ENCODE measurements at regions not wholly inside any gene's neighbourhood (a gene's known extent, or its start where the extent isn't known, plus 50 kb on each side); places are given as distances from the start of the nearest gene placed in this dataset.

GRCh38 chr3:104796556-104796955, 570.2 kb upstream of the ALCAM start:
- Histone ChIP-seq H3K9me3 (ENCODE audit: control insufficient read depth in 2 of 2, low read length in 2 of 2) (no peaks in the 10 kb centered on the region), H3K9ac (ENCODE audit: low read depth in 1 of 2, low read length in 2 of 2) (no peak overlapping the region), H3K27me3 (ENCODE audit: control insufficient read depth in 2 of 2, insufficient read depth in 2 of 2, low read length in 2 of 2) (no peaks in the 10 kb centered on the region), H3K4me1 (ENCODE audit: control insufficient read depth in 2 of 2, insufficient read depth in 2 of 2, low read length in 2 of 2) (no peaks in the 10 kb centered on the region), H3K36me3 (ENCODE audit: control insufficient read depth in 2 of 2, insufficient read depth in 2 of 2, low read length in 2 of 2) (no peaks in the 10 kb centered on the region), H3K27ac (ENCODE audit: low read depth in 2 of 2, low read length in 2 of 2) (no peak overlapping the region), H3K4me3 (ENCODE audit: low read length in 2 of 2) (no peak overlapping the region)

- H3K9ac ChIP-seq (ENCODE audit: low read depth in 1 of 2, low read length in 2 of 2) = no peak overlapping the region
- H3K4me1 ChIP-seq (ENCODE audit: control insufficient read depth in 2 of 2, insufficient read depth in 2 of 2, low read length in 2 of 2) = no peaks in the 10 kb centered on the region
- no peak overlapping the region for H3K4me3 ChIP-seq (ENCODE audit: low read length in 2 of 2)
- no peak overlapping the region for H3K27ac ChIP-seq (ENCODE audit: low read depth in 2 of 2, low read length in 2 of 2)
- H3K27me3 ChIP-seq (ENCODE audit: control insufficient read depth in 2 of 2, insufficient read depth in 2 of 2, low read length in 2 of 2) = no peaks in the 10 kb centered on the region
- no peaks in the 10 kb centered on the region for H3K9me3 ChIP-seq (ENCODE audit: control insufficient read depth in 2 of 2, low read length in 2 of 2)
- no peaks in the 10 kb centered on the region for H3K36me3 ChIP-seq (ENCODE audit: control insufficient read depth in 2 of 2, insufficient read depth in 2 of 2, low read length in 2 of 2)
Measured at GRCh38 chr3:104805042-104805441, 561.7 kb upstream of the ALCAM start.

GRCh38 chr3:104805508-104805907, 561.2 kb upstream of the ALCAM start:
- Histone ChIP-seq H3K9ac (ENCODE audit: low read depth in 1 of 2, low read length in 2 of 2) (no peak overlapping the region), H3K36me3 (ENCODE audit: control insufficient read depth in 2 of 2, insufficient read depth in 2 of 2, low read length in 2 of 2) (no peaks in the 10 kb centered on the region), H3K9me3 (ENCODE audit: control insufficient read depth in 2 of 2, low read length in 2 of 2) (no peaks in the 10 kb centered on the region), H3K27me3 (ENCODE audit: control insufficient read depth in 2 of 2, insufficient read depth in 2 of 2, low read length in 2 of 2) (no peaks in the 10 kb centered on the region), H3K4me1 (ENCODE audit: control insufficient read depth in 2 of 2, insufficient read depth in 2 of 2, low read length in 2 of 2) (no peaks in the 10 kb centered on the region), H3K4me3 (ENCODE audit: low read length in 2 of 2) (no peak overlapping the region), H3K27ac (ENCODE audit: low read depth in 2 of 2, low read length in 2 of 2) (no peak overlapping the region)

- H3K4me1 ChIP-seq (ENCODE audit: control insufficient read depth in 2 of 2, insufficient read depth in 2 of 2, low read length in 2 of 2) = no peaks in the 10 kb centered on the region
- no peak overlapping the region for H3K9ac ChIP-seq (ENCODE audit: low read depth in 1 of 2, low read length in 2 of 2)
- H3K4me3 ChIP-seq (ENCODE audit: low read length in 2 of 2) = no peak overlapping the region
- H3K27ac ChIP-seq (ENCODE audit: low read depth in 2 of 2, low read length in 2 of 2) = no peak overlapping the region
- H3K9me3 ChIP-seq (ENCODE audit: control insufficient read depth in 2 of 2, low read length in 2 of 2) = no peaks in the 10 kb centered on the region
- no peaks in the 10 kb centered on the region for H3K27me3 ChIP-seq (ENCODE audit: control insufficient read depth in 2 of 2, insufficient read depth in 2 of 2, low read length in 2 of 2)
- H3K36me3 ChIP-seq (ENCODE audit: control insufficient read depth in 2 of 2, insufficient read depth in 2 of 2, low read length in 2 of 2) = no peaks in the 10 kb centered on the region
Measured at GRCh38 chr3:104810896-104811295, 555.8 kb upstream of the ALCAM start.

GRCh38 chr3:104816008-104816407, 550.7 kb upstream of the ALCAM start:
- no peaks in the 10 kb centered on the region for H3K36me3 ChIP-seq (ENCODE audit: control insufficient read depth in 2 of 2, insufficient read depth in 2 of 2, low read length in 2 of 2)
- no peak overlapping the region for H3K4me3 ChIP-seq (ENCODE audit: low read length in 2 of 2)
- no peaks in the 10 kb centered on the region for H3K4me1 ChIP-seq (ENCODE audit: control insufficient read depth in 2 of 2, insufficient read depth in 2 of 2, low read length in 2 of 2)
- H3K9ac ChIP-seq (ENCODE audit: low read depth in 1 of 2, low read length in 2 of 2) = no peak overlapping the region
- H3K27ac ChIP-seq (ENCODE audit: low read depth in 2 of 2, low read length in 2 of 2) = no peak overlapping the region
- no peaks in the 10 kb centered on the region for H3K27me3 ChIP-seq (ENCODE audit: control insufficient read depth in 2 of 2, insufficient read depth in 2 of 2, low read length in 2 of 2)
- no peaks in the 10 kb centered on the region for H3K9me3 ChIP-seq (ENCODE audit: control insufficient read depth in 2 of 2, low read length in 2 of 2)

- no peak overlapping the region for H3K9ac ChIP-seq (ENCODE audit: low read depth in 1 of 2, low read length in 2 of 2)
- H3K27ac ChIP-seq (ENCODE audit: low read depth in 2 of 2, low read length in 2 of 2) = no peak overlapping the region
- H3K9me3 ChIP-seq (ENCODE audit: control insufficient read depth in 2 of 2, low read length in 2 of 2) = no peaks in the 10 kb centered on the region
- H3K4me3 ChIP-seq (ENCODE audit: low read length in 2 of 2) = no peak overlapping the region
- H3K4me1 ChIP-seq (ENCODE audit: control insufficient read depth in 2 of 2, insufficient read depth in 2 of 2, low read length in 2 of 2) = no peaks in the 10 kb centered on the region
- H3K27me3 ChIP-seq (ENCODE audit: control insufficient read depth in 2 of 2, insufficient read depth in 2 of 2, low read length in 2 of 2) = no peaks in the 10 kb centered on the region
- no peaks in the 10 kb centered on the region for H3K36me3 ChIP-seq (ENCODE audit: control insufficient read depth in 2 of 2, insufficient read depth in 2 of 2, low read length in 2 of 2)
Measured at GRCh38 chr3:104816716-104817115, 550.0 kb upstream of the ALCAM start.

GRCh38 chr3:104819333-104819732, 547.4 kb upstream of the ALCAM start:
- Histone ChIP-seq H3K27ac (ENCODE audit: low read depth in 2 of 2, low read length in 2 of 2) (no peak overlapping the region), H3K36me3 (ENCODE audit: control insufficient read depth in 2 of 2, insufficient read depth in 2 of 2, low read length in 2 of 2) (no peaks in the 10 kb centered on the region)

GRCh38 chr3:104820959-104821358, 545.8 kb upstream of the ALCAM start:
- H3K4me3 ChIP-seq (ENCODE audit: low read length in 2 of 2) = no peak overlapping the region
- no peaks in the 10 kb centered on the region for H3K36me3 ChIP-seq (ENCODE audit: control insufficient read depth in 2 of 2, insufficient read depth in 2 of 2, low read length in 2 of 2)
- no peaks in the 10 kb centered on the region for H3K9me3 ChIP-seq (ENCODE audit: control insufficient read depth in 2 of 2, low read length in 2 of 2)
- H3K27ac ChIP-seq (ENCODE audit: low read depth in 2 of 2, low read length in 2 of 2) = no peak overlapping the region
- no peaks in the 10 kb centered on the region for H3K4me1 ChIP-seq (ENCODE audit: control insufficient read depth in 2 of 2, insufficient read depth in 2 of 2, low read length in 2 of 2)
- H3K9ac ChIP-seq (ENCODE audit: low read depth in 1 of 2, low read length in 2 of 2) = no peak overlapping the region
- H3K27me3 ChIP-seq (ENCODE audit: control insufficient read depth in 2 of 2, insufficient read depth in 2 of 2, low read length in 2 of 2) = no peaks in the 10 kb centered on the region

More at GRCh38 chr3:104819333-104819732, 547.4 kb upstream of the ALCAM start:
- no peaks in the 10 kb centered on the region for H3K27me3 ChIP-seq (ENCODE audit: control insufficient read depth in 2 of 2, insufficient read depth in 2 of 2, low read length in 2 of 2)
- H3K4me3 ChIP-seq (ENCODE audit: low read length in 2 of 2) = no peak overlapping the region
- no peaks in the 10 kb centered on the region for H3K4me1 ChIP-seq (ENCODE audit: control insufficient read depth in 2 of 2, insufficient read depth in 2 of 2, low read length in 2 of 2)
- H3K9ac ChIP-seq (ENCODE audit: low read depth in 1 of 2, low read length in 2 of 2) = no peak overlapping the region
- H3K9me3 ChIP-seq (ENCODE audit: control insufficient read depth in 2 of 2, low read length in 2 of 2) = no peaks in the 10 kb centered on the region

- Histone ChIP-seq H3K9ac (ENCODE audit: low read depth in 1 of 2, low read length in 2 of 2) (no peak overlapping the region), H3K36me3 (ENCODE audit: control insufficient read depth in 2 of 2, insufficient read depth in 2 of 2, low read length in 2 of 2) (no peaks in the 10 kb centered on the region), H3K9me3 (ENCODE audit: control insufficient read depth in 2 of 2, low read length in 2 of 2) (no peaks in the 10 kb centered on the region), H3K27ac (ENCODE audit: low read depth in 2 of 2, low read length in 2 of 2) (no peak overlapping the region), H3K4me3 (ENCODE audit: low read length in 2 of 2) (no peak overlapping the region), H3K27me3 (ENCODE audit: control insufficient read depth in 2 of 2, insufficient read depth in 2 of 2, low read length in 2 of 2) (no peaks in the 10 kb centered on the region), H3K4me1 (ENCODE audit: control insufficient read depth in 2 of 2, insufficient read depth in 2 of 2, low read length in 2 of 2) (no peaks in the 10 kb centered on the region)
Measured at GRCh38 chr3:104825116-104825515, 541.6 kb upstream of the ALCAM start.

- Histone ChIP-seq H3K9ac (ENCODE audit: low read depth in 1 of 2, low read length in 2 of 2) (no peak overlapping the region), H3K4me3 (ENCODE audit: low read length in 2 of 2) (no peak overlapping the region), H3K36me3 (ENCODE audit: control insufficient read depth in 2 of 2, insufficient read depth in 2 of 2, low read length in 2 of 2) (no peaks in the 10 kb centered on the region), H3K9me3 (ENCODE audit: control insufficient read depth in 2 of 2, low read length in 2 of 2) (no peaks in the 10 kb centered on the region), H3K27me3 (ENCODE audit: control insufficient read depth in 2 of 2, insufficient read depth in 2 of 2, low read length in 2 of 2) (no peaks in the 10 kb centered on the region), H3K4me1 (ENCODE audit: control insufficient read depth in 2 of 2, insufficient read depth in 2 of 2, low read length in 2 of 2) (no peaks in the 10 kb centered on the region), H3K27ac (ENCODE audit: low read depth in 2 of 2, low read length in 2 of 2) (no peak overlapping the region)
Measured at GRCh38 chr3:104831071-104831470, 535.6 kb upstream of the ALCAM start.

- no peaks in the 10 kb centered on the region for H3K27me3 ChIP-seq (ENCODE audit: control insufficient read depth in 2 of 2, insufficient read depth in 2 of 2, low read length in 2 of 2)
- H3K9me3 ChIP-seq (ENCODE audit: control insufficient read depth in 2 of 2, low read length in 2 of 2) = no peaks in the 10 kb centered on the region
- no peak overlapping the region for H3K4me3 ChIP-seq (ENCODE audit: low read length in 2 of 2)
Measured at GRCh38 chr3:104832530-104832929, 534.2 kb upstream of the ALCAM start.

More at GRCh38 chr3:104832530-104832929, 534.2 kb upstream of the ALCAM start:
- Histone ChIP-seq H3K4me1 (ENCODE audit: control insufficient read depth in 2 of 2, insufficient read depth in 2 of 2, low read length in 2 of 2) (no peaks in the 10 kb centered on the region), H3K27ac (ENCODE audit: low read depth in 2 of 2, low read length in 2 of 2) (no peak overlapping the region), H3K9ac (ENCODE audit: low read depth in 1 of 2, low read length in 2 of 2) (no peak overlapping the region), H3K36me3 (ENCODE audit: control insufficient read depth in 2 of 2, insufficient read depth in 2 of 2, low read length in 2 of 2) (no peaks in the 10 kb centered on the region)
